Umbilical cord (tissue), 1 donor: ENCODE measurements at regions not wholly inside any gene's neighbourhood (a gene's known extent, or its start where the extent isn't known, plus 50 kb on each side); places are given as distances from the start of the nearest gene placed in this dataset.
"Not testable (repeated sequence)": the region's sequence is repeated elsewhere in the genome, so short reads cannot be mapped to it uniquely, and the experiment has no call there.

ENCODE experiments used
- DNase-seq: peaks from one replicate; pipeline ENCODE4 v3.0.0-alpha.2; 2015; ENCODE audit warnings: low spot score

DNA sequence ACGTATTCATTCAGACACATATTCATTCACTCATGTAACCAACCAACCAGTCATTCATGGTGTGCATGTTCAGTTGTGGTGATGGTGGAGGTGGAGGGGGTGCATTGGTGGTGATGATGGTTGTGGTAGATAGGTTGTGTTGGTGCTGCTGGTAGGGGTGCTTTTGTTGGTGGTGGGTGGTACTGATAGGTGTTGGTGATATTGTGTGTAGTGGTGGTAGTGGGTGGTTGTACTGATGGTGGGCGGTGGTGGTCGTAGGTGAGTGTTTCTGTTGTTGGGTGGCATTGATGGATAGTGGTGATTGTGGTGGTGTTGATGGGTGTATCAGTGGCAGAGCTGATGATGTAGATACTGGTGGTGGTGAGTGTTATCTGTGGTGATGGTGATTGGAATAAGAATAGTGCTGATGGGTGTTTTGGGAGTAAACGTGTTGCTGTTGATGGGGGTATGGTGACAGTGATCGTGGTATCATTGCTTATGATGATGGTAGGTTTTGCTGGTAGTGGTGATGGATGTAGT is 59.8 kb upstream of the SHB start:
- no peak for DNase-seq

DNA sequence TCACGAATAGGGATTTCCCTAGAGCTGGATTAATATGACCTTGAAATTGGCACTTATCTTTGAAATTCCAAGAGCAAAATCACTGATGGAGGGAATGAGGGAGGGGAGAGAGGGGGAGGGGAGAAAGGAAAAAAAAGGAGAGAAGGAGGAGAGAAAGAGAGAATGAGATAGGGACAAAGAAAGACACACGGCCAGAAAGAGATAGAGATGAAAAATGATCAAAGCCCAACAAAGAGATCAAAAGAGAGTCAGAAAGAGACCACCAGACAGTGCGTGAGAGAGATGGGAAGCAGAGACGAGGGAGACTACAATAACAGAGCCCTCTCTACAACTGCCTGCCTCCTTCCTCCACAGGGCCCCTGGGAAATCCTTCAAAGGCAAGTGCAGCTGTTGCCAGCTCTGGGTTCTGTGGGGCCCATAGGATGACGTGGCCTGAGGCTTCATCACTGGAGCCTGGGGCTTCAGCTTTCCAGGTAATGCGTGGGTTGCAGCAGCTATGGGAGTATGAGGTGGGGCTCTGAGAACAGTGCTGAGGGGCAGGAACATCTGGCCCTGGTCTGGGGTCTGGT is 58.3 kb upstream of the SHB start:
- DNase-seq = peak; percentile 32

GRCh38 chr9:38126730-38127129 is 57.7 kb upstream of the SHB start:
- DNase-seq = no peak

DNA sequence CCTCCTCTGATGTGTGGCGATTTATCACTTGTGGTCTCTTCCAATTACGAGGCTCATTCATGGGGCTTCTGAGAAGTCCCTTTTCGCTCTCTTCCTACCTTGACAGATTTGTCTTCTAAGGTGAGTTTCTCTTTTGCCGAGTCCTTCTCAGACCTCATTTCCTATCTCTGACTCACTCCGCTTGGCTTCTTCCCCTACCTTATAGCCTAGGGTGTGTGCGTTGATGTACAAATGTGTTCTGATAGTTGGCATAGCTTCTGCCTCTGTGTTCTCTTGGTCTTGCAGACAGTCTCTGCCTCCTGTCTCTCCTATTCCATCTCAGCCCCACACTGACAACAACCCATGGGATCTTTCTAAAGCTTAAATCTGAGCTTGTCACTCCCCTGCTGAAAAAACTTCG is 56.9 kb upstream of the SHB start:
- DNase-seq = peak; percentile 50

DNA sequence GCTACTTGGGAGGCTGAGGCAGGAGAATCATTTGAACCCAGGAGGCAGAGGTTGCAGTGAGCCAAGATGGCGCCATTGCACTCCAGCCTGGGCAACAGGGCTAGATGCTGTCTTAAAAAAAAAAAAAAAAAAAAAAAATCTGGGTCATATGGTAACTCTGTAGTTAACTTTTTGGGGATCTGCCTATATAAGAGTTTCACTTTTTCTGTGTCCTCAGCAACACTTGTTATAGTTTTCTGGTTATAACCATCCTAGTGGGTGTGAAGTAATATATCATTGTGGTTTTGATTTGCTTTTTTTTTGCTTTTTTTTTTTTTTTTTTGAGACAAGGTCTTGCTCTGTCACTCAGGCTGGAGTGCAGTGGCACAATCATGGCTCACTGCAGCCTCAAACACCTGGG is 54.3 kb upstream of the SHB start:
- DNase-seq = not testable (repeated sequence)

DNA sequence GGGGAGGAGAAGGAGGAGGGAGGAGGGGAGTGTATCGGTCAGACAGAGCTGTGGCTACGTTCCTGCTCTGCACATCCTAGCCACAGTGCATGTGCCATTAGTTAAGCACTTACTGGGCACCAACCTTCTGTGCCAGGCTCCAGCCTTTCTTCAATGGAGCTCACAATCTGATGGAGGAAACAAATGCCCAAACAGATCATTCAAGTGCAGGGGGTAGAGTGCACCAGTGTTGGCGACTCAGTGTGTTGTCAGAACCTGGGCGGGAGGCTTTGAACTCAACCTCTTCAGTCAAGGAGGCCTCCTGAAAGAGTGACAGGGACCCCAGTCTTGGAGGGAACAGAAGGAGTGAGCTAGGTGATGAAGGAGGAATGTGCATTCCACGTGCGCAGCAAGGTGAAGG is 51.9 kb upstream of the SHB start:
- no peak for DNase-seq

GRCh38 chr9:38119560-38120236 is 50.7 kb upstream of the SHB start:
- DNase-seq = no peak

DNA sequence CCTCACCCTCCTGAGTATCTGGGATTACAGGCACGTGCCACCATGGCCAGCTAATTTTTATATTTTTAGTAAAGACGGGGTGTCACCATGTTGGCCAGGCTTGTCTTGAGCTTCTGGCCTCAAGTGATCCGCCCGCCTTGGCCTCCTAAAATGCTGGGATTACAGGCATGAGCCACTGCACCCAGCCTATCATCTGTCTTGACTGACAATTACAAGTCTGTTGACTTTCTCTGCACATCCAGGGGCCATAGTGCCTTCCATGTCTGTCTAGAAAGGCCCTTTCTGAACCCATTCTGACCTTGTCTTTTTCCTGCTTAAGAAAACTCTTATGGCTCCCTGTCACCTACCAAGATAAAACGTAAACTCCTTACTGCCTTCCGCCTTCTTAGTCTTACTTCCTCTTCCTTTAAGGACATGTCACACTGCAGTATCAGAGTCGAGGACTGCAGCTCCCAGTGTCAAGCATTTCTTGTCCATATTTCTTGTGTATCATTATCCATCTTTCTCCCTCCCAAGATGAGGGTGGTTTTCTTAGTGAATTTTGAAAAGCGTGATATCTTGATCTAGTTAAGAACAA is 49.9 kb upstream of the SHB start:
- no peak for DNase-seq
